Activated naive CD8-positive, alpha-beta T cell treated with anti-CD3 and anti-CD28 coated beads, Interleukin-2, amount 10 ng/mL, durations not matched to agents 7 days and 5 days (primary cell): ENCODE measurements at regions not wholly inside any gene's neighbourhood (a gene's known extent, or its start where the extent isn't known, plus 50 kb on each side); places are given as distances from the start of the nearest gene placed in this dataset.
"Not testable (repeated sequence)": the region's sequence is repeated elsewhere in the genome, so short reads cannot be mapped to it uniquely, and the experiment has no call there.

Experiments used
- ATAC-seq: fragments of 150-1000 bp; cut with Tn5 transposase; one replicate; pipeline ENCODE4 v1.10.0; 2021; ENCODE audit warnings: low read depth, moderate library complexity
- POLR2A ChIA-PET: fragments of 350-600 bp; sonication (Branson Sonifier 250); formaldehyde crosslinking; loops from one replicate; lab custom pipeline; 2021; ENCODE audit warnings: antibody characterized with exemption; lab: Charles Lee
- DNase-seq: peaks from one replicate; pipeline ENCODE4 v3.0.0; 2021
- H3K27ac Mint-ChIP-seq: one replicate; pipeline ENCODE4 v1.8.0; 2022; ENCODE audit warnings: mild to moderate bottlenecking, mixed read lengths
- H3K27me3 Mint-ChIP-seq: one replicate; pipeline ENCODE4 v1.8.0; 2022; ENCODE audit warnings: mild to moderate bottlenecking, moderate library complexity, mixed read lengths
- H3K36me3 Mint-ChIP-seq: one replicate; pipeline ENCODE4 v1.8.0; 2021; ENCODE audit warnings: mild to moderate bottlenecking, mixed read lengths
- H3K4me1 Mint-ChIP-seq: one replicate; pipeline ENCODE4 v1.8.0; 2021; ENCODE audit warnings: mixed read lengths
- H3K4me3 Mint-ChIP-seq: one replicate; pipeline ENCODE4 v1.8.0; 2022; ENCODE audit warnings: mild to moderate bottlenecking, moderate library complexity, mixed read lengths
- H3K9me3 Mint-ChIP-seq: one replicate; pipeline ENCODE4 v1.8.0; 2021; ENCODE audit warnings: mixed read lengths

GRCh38 chr9:74092491-74092834 lies 404.7 kb upstream of the RORB start:
- Mint-ChIP-seq H3K4me1 (no peaks in the 10 kb centered on the region), H3K4me3 (no peak overlapping the region), H3K27ac (no peak overlapping the region), H3K36me3 (no peaks in the 10 kb centered on the region), H3K27me3 (no peaks in the 10 kb centered on the region), H3K9me3 (peaks cover 2% of the 10 kb centered on the region)
- POLR2A ChIA-PET, result no interaction called here
- no peak for ATAC-seq
- DNase-seq, result no peak

- ATAC-seq, POLR2A ChIA-PET, H3K9me3 Mint-ChIP-seq: not testable (repeated sequence)
These were observed 403.1 kb upstream of the RORB start for GRCh38 chr9:74094037-74094436.

GRCh38 chr9:74094766-74095165 lies 402.4 kb upstream of the RORB start:
- no peak for DNase-seq
- no peak for ATAC-seq
- POLR2A ChIA-PET, result no interaction called here
- no peaks in the 10 kb centered on the region for H3K36me3 Mint-ChIP-seq
- H3K27ac Mint-ChIP-seq, result no peak overlapping the region
- no peak overlapping the region for H3K4me3 Mint-ChIP-seq
- peaks cover 2% of the 10 kb centered on the region for H3K9me3 Mint-ChIP-seq
- no peaks in the 10 kb centered on the region for H3K27me3 Mint-ChIP-seq
- no peaks in the 10 kb centered on the region for H3K4me1 Mint-ChIP-seq

More at GRCh38 chr9:74094037-74094436, 403.1 kb upstream of the RORB start:
- H3K36me3 Mint-ChIP-seq, H3K4me1 Mint-ChIP-seq, H3K27ac Mint-ChIP-seq, H3K27me3 Mint-ChIP-seq, DNase-seq, H3K4me3 Mint-ChIP-seq: not testable (repeated sequence)

- no peaks in the 10 kb centered on the region for H3K36me3 Mint-ChIP-seq
- DNase-seq, result no peak
- POLR2A ChIA-PET, result no interaction called here
These were observed 401.2 kb upstream of the RORB start for GRCh38 chr9:74095925-74096324.

GRCh38 chr9:74096420-74096819 lies 400.7 kb upstream of the RORB start:
- DNase-seq (no peak), ATAC-seq (no peak)
- Mint-ChIP-seq H3K4me1 (no peaks in the 10 kb centered on the region), H3K4me3 (no peak overlapping the region), H3K27ac (no peak overlapping the region), H3K36me3 (no peaks in the 10 kb centered on the region), H3K9me3 (peaks cover 2% of the 10 kb centered on the region), H3K27me3 (no peaks in the 10 kb centered on the region)
- POLR2A ChIA-PET, result no interaction called here

More at GRCh38 chr9:74095925-74096324, 401.2 kb upstream of the RORB start:
- H3K27me3 Mint-ChIP-seq, result no peaks in the 10 kb centered on the region
- no peak overlapping the region for H3K27ac Mint-ChIP-seq
- H3K9me3 Mint-ChIP-seq, result peaks cover 2% of the 10 kb centered on the region
- H3K4me1 Mint-ChIP-seq, result no peaks in the 10 kb centered on the region
- ATAC-seq, result no peak
- H3K4me3 Mint-ChIP-seq, result no peak overlapping the region

GRCh38 chr9:74100042-74100441 lies 397.1 kb upstream of the RORB start:
- ATAC-seq, result no peak
- Mint-ChIP-seq H3K4me3 (no peak overlapping the region), H3K27ac (no peak overlapping the region), H3K27me3 (no peaks in the 10 kb centered on the region), H3K36me3 (no peaks in the 10 kb centered on the region), H3K9me3 (no peaks in the 10 kb centered on the region), H3K4me1 (no peaks in the 10 kb centered on the region)
- no peak for DNase-seq
- POLR2A ChIA-PET, result no interaction called here

- POLR2A ChIA-PET, H3K9me3 Mint-ChIP-seq, H3K4me3 Mint-ChIP-seq, H3K27me3 Mint-ChIP-seq, ATAC-seq, H3K4me1 Mint-ChIP-seq, H3K27ac Mint-ChIP-seq, DNase-seq, H3K36me3 Mint-ChIP-seq: not testable (repeated sequence)
These were observed 395.0 kb upstream of the RORB start for GRCh38 chr9:74102148-74102547.

- Mint-ChIP-seq H3K9me3 (no peaks in the 10 kb centered on the region), H3K27ac (no peak overlapping the region), H3K27me3 (no peaks in the 10 kb centered on the region), H3K36me3 (no peaks in the 10 kb centered on the region), H3K4me1 (no peaks in the 10 kb centered on the region), H3K4me3 (no peak overlapping the region)
- ATAC-seq (no peak), DNase-seq (no peak)
- POLR2A ChIA-PET, result no interaction called here
These were observed 394.4 kb upstream of the RORB start for GRCh38 chr9:74102702-74103101.

GRCh38 chr9:74107692-74108091 lies 389.4 kb upstream of the RORB start:
- H3K4me3 Mint-ChIP-seq, result no peak overlapping the region
- no peaks in the 10 kb centered on the region for H3K36me3 Mint-ChIP-seq
- DNase-seq, result no peak
- no peak overlapping the region for H3K27ac Mint-ChIP-seq
- H3K27me3 Mint-ChIP-seq, result peaks cover 2% of the 10 kb centered on the region
- no peaks in the 10 kb centered on the region for H3K9me3 Mint-ChIP-seq
- H3K4me1 Mint-ChIP-seq, result no peaks in the 10 kb centered on the region
- ATAC-seq, result no peak
- POLR2A ChIA-PET, result no interaction called here

- H3K4me1 Mint-ChIP-seq, result no peaks in the 10 kb centered on the region
- POLR2A ChIA-PET, result no interaction called here
These were observed 381.2 kb upstream of the RORB start for GRCh38 chr9:74115976-74116375.

GRCh38 chr9:74117151-74117550 lies 380.0 kb upstream of the RORB start:
- Mint-ChIP-seq H3K27me3 (no peaks in the 10 kb centered on the region), H3K4me1 (peaks cover under 1% of the 10 kb centered on the region)
- POLR2A ChIA-PET, result no interaction called here

More at GRCh38 chr9:74115976-74116375, 381.2 kb upstream of the RORB start:
- Mint-ChIP-seq H3K27ac (no peak overlapping the region), H3K4me3 (no peak overlapping the region), H3K9me3 (no peaks in the 10 kb centered on the region), H3K27me3 (no peaks in the 10 kb centered on the region), H3K36me3 (no peaks in the 10 kb centered on the region)
- no peak for ATAC-seq
- DNase-seq, result no peak

GRCh38 chr9:74117731-74118130 lies 379.4 kb upstream of the RORB start:
- DNase-seq (no peak), ATAC-seq (no peak)
- no peaks in the 10 kb centered on the region for H3K36me3 Mint-ChIP-seq
- H3K27ac Mint-ChIP-seq, result no peak overlapping the region
- peaks cover 3% of the 10 kb centered on the region for H3K4me1 Mint-ChIP-seq
- no peak overlapping the region for H3K4me3 Mint-ChIP-seq
- POLR2A ChIA-PET, result no interaction called here
- H3K27me3 Mint-ChIP-seq, result no peaks in the 10 kb centered on the region
- H3K9me3 Mint-ChIP-seq, result no peaks in the 10 kb centered on the region

More at GRCh38 chr9:74117151-74117550, 380.0 kb upstream of the RORB start:
- no peak overlapping the region for H3K27ac Mint-ChIP-seq
- no peaks in the 10 kb centered on the region for H3K9me3 Mint-ChIP-seq
- no peaks in the 10 kb centered on the region for H3K36me3 Mint-ChIP-seq
- no peak overlapping the region for H3K4me3 Mint-ChIP-seq
- DNase-seq (no peak), ATAC-seq (no peak)

GRCh38 chr9:74120061-74120460 lies 377.1 kb upstream of the RORB start:
- no peaks in the 10 kb centered on the region for H3K9me3 Mint-ChIP-seq
- no peak for DNase-seq
- no peaks in the 10 kb centered on the region for H3K27me3 Mint-ChIP-seq
- no peak for ATAC-seq
- H3K4me1 Mint-ChIP-seq, result peaks cover 3% of the 10 kb centered on the region
- H3K36me3 Mint-ChIP-seq, result no peaks in the 10 kb centered on the region
- H3K4me3 Mint-ChIP-seq, result no peak overlapping the region
- no peak overlapping the region for H3K27ac Mint-ChIP-seq
- POLR2A ChIA-PET, result no interaction called here

- H3K36me3 Mint-ChIP-seq, result no peaks in the 10 kb centered on the region
- no peak overlapping the region for H3K4me3 Mint-ChIP-seq
- no peaks in the 10 kb centered on the region for H3K9me3 Mint-ChIP-seq
- peaks cover 3% of the 10 kb centered on the region for H3K4me1 Mint-ChIP-seq
- ATAC-seq (no peak), DNase-seq (no peak)
- H3K27ac Mint-ChIP-seq, result no peak overlapping the region
- POLR2A ChIA-PET, result no interaction called here
- H3K27me3 Mint-ChIP-seq, result no peaks in the 10 kb centered on the region
These were observed 376.7 kb upstream of the RORB start for GRCh38 chr9:74120470-74120869.

- Mint-ChIP-seq H3K36me3 (no peaks in the 10 kb centered on the region), H3K27me3 (no peaks in the 10 kb centered on the region), H3K4me1 (peaks cover 3% of the 10 kb centered on the region), H3K27ac (no peak overlapping the region), H3K9me3 (no peaks in the 10 kb centered on the region), H3K4me3 (no peak overlapping the region)
- no peak for ATAC-seq
- no peak for DNase-seq
- POLR2A ChIA-PET, result no interaction called here
These were observed 374.9 kb upstream of the RORB start for GRCh38 chr9:74122216-74122615.
